ENCODE measurements at regions not wholly inside any gene's neighbourhood (a gene's known extent, or its start where the extent isn't known, plus 50 kb on each side); places are given as distances from the start of the nearest gene placed in this dataset.
"Not testable (repeated sequence)": the region's sequence is repeated elsewhere in the genome, so short reads cannot be mapped to it uniquely, and the experiment has no call there.

- peak; percentile 44 for DNase-seq (ENCODE audit: low read depth, low spot score)
- no peak for TF ChIP-seq CTCF (IDR thresholded peaks at IDR 0.05; ENCODE audit: low read depth, low read length)
- H3K4me3 ChIP-seq (ENCODE audit: low read depth, low read length): peak overlapping the region; percentile 79
- in situ Hi-C loops (cut with HindIII; ENCODE audit: low sequenced_read_pairs): no loop called here
Measured at GRCh38 chr7:114084472-114085312, 165.9 kb upstream of the PPP1R3A start.

- H3K4me3 ChIP-seq (ENCODE audit: low read depth, low read length): peak overlapping the region; percentile 79
- in situ Hi-C loops (cut with HindIII; ENCODE audit: low sequenced_read_pairs): no loop called here
- TF ChIP-seq CTCF (IDR thresholded peaks at IDR 0.05; ENCODE audit: low read depth, low read length): no peak
Measured at GRCh38 chr7:114084002-114084471, 165.2 kb upstream of the PPP1R3A start.

GRCh38 chr7:114083166-114084001 is 164.6 kb upstream of the PPP1R3A start:
- TF ChIP-seq CTCF (IDR thresholded peaks at IDR 0.05; ENCODE audit: low read depth, low read length): no peak
- in situ Hi-C loops (cut with HindIII; ENCODE audit: low sequenced_read_pairs): no loop called here
- DNase-seq (ENCODE audit: low read depth, low spot score): no peak
- peak overlapping the region; percentile 49 for H3K4me3 ChIP-seq (ENCODE audit: low read depth, low read length)

More at GRCh38 chr7:114084002-114084471, 165.2 kb upstream of the PPP1R3A start:
- no peak for DNase-seq (ENCODE audit: low read depth, low spot score)

- H3K4me3 ChIP-seq (ENCODE audit: low read depth, low read length): peak overlapping the region; percentile 49
- no peak for TF ChIP-seq CTCF (IDR thresholded peaks at IDR 0.05; ENCODE audit: low read depth, low read length)
- DNase-seq (ENCODE audit: low read depth, low spot score): peak; percentile 56
- in situ Hi-C loops (cut with HindIII; ENCODE audit: low sequenced_read_pairs): no loop called here
Measured at GRCh38 chr7:114082642-114083165, 163.9 kb upstream of the PPP1R3A start.

GRCh38 chr7:114081606-114082425 is 163.0 kb upstream of the PPP1R3A start:
- TF ChIP-seq CTCF (IDR thresholded peaks at IDR 0.05; ENCODE audit: low read depth, low read length): peak; percentile 59
- DNase-seq (ENCODE audit: low read depth, low spot score): peak; percentile 82
- in situ Hi-C loops (cut with HindIII; ENCODE audit: low sequenced_read_pairs): no loop called here
- H3K4me3 ChIP-seq (ENCODE audit: low read depth, low read length): peak overlapping the region; percentile 49

GRCh38 chr7:114077158-114077524 is 158.3 kb upstream of the PPP1R3A start:
- H3K4me3 ChIP-seq (ENCODE audit: low read depth, low read length); in situ Hi-C loops (cut with HindIII; ENCODE audit: low sequenced_read_pairs); DNase-seq (ENCODE audit: low read depth, low spot score): not testable (repeated sequence)

GRCh38 chr7:114076392-114077157 is 157.8 kb upstream of the PPP1R3A start:
- H3K4me3 ChIP-seq (ENCODE audit: low read depth, low read length); in situ Hi-C loops (cut with HindIII; ENCODE audit: low sequenced_read_pairs); DNase-seq (ENCODE audit: low read depth, low spot score): not testable (repeated sequence)
